ENCODE measurements at regions not wholly inside any gene's neighbourhood (a gene's known extent, or its start where the extent isn't known, plus 50 kb on each side); places are given as distances from the start of the nearest gene placed in this dataset.
"Not testable (repeated sequence)": the region's sequence is repeated elsewhere in the genome, so short reads cannot be mapped to it uniquely, and the experiment has no call there.

DNA sequence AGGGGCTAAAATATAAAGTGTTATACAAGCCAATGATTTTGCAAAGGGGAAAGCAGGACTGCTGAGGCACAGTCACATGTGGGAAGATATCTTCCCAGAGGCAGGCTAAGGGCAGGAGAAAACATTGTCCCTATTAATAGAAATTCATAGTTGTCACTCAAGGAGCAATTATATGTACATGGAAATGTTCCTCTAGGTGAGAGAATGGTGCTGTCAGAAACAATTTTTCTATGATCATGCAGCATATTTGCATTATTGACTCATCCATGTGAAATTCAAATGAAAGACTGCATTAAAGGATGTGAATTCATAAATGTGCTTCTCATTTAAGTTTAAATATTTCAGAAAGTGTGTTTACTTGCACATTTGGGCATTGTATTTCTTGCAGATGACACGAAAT, 775.9 kb upstream of the CDH9 start:
- DNase-seq (ENCODE audit: missing footprints), result no peak
- intact Hi-C loops (cut with DNase I), result no loop called here
- ATAC-seq, result no peak

DNA sequence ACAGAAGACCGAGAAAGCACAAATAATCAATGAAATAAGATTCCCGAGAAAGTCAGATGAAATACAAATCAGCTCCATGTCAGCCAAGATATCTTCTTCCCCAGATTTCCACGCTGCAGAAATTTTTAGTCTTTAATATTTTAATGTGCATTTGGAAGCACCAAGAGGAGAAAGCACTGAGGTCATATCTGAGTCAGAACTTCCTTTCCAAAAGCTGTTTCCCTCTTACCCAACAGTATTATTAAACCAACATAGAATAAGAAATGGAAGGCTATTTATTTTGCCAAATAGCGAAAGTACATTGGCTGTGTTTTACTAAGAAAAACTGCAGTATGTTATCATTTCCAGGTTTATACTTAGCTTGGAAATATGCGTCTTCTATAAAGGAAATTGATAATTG, 772.1 kb upstream of the CDH9 start:
- no peak for DNase-seq (ENCODE audit: missing footprints)
- intact Hi-C loops (cut with DNase I), result no loop called here
- no peak for ATAC-seq

GRCh38 chr5:27797220-27797619, 758.8 kb upstream of the CDH9 start:
- no peak for DNase-seq (ENCODE audit: missing footprints)
- intact Hi-C loops (cut with DNase I), result no loop called here
- no peak for ATAC-seq

- intact Hi-C loops (cut with DNase I), result no loop called here
- DNase-seq (ENCODE audit: missing footprints), result no peak
- no peak for ATAC-seq
Observed at GRCh38 chr5:27788184-27788583, 749.8 kb upstream of the CDH9 start.

GRCh38 chr5:27784317-27784716, 745.9 kb upstream of the CDH9 start:
- ATAC-seq (no peak), DNase-seq (ENCODE audit: missing footprints) (no peak)
- intact Hi-C loops (cut with DNase I), result no loop called here

- intact Hi-C loops (cut with DNase I), result no loop called here
- DNase-seq (ENCODE audit: missing footprints) (no peak), ATAC-seq (no peak)
Observed at GRCh38 chr5:27778121-27778520, 739.7 kb upstream of the CDH9 start.

- no peak for ATAC-seq
- DNase-seq (ENCODE audit: missing footprints), result no peak
- intact Hi-C loops (cut with DNase I), result no loop called here
Observed at GRCh38 chr5:27773636-27774035, 735.2 kb upstream of the CDH9 start.

- ATAC-seq, result no peak
- intact Hi-C loops (cut with DNase I), result no loop called here
- DNase-seq (ENCODE audit: missing footprints), result no peak
Observed at GRCh38 chr5:27773166-27773565, 734.8 kb upstream of the CDH9 start.

- ATAC-seq (no peak), DNase-seq (ENCODE audit: missing footprints) (no peak)
- intact Hi-C loops (cut with DNase I), result no loop called here
Observed at GRCh38 chr5:27769748-27770402, 731.5 kb upstream of the CDH9 start.

GRCh38 chr5:27748847-27749246, 710.5 kb upstream of the CDH9 start:
- DNase-seq (ENCODE audit: missing footprints) (no peak), ATAC-seq (no peak)
- intact Hi-C loops (cut with DNase I), result no loop called here

DNA sequence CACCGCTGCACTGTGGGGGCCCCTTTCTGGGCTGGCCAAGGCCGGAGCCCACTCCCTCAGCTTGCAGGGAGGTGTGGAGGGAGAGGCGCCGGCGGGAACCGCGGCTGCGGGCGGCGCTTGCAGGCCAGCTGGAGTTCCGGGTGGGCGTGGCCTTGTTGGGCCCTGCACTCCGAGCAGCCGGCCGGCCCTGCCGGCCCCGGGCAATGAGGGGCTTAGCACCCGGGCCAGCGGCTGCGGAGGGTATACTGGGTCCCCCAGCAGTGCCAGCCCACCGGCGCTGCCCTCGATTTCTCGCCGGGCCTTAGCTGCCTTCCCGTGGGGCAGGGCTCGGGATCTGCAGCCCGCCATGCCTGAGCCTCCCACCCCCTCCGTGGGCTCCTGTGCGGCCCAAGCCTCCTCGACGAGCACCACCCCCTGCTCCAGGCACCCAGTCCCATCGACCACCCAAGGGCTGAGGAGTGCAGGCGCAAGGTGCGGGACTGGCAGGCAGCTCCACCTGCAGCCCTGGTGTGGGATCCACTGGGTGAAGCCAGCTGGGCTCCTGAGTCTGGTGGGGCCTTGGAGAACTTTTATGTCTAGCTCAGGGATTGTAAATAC, 705.1 kb upstream of the CDH9 start:
- intact Hi-C loops (cut with DNase I); ATAC-seq: not testable (repeated sequence)
- peak; percentile 31 for DNase-seq (ENCODE audit: missing footprints)

GRCh38 chr5:27742805-27743204, 704.4 kb upstream of the CDH9 start:
- intact Hi-C loops (cut with DNase I), result no loop called here
- DNase-seq (ENCODE audit: missing footprints) (no peak), ATAC-seq (no peak)

DNA sequence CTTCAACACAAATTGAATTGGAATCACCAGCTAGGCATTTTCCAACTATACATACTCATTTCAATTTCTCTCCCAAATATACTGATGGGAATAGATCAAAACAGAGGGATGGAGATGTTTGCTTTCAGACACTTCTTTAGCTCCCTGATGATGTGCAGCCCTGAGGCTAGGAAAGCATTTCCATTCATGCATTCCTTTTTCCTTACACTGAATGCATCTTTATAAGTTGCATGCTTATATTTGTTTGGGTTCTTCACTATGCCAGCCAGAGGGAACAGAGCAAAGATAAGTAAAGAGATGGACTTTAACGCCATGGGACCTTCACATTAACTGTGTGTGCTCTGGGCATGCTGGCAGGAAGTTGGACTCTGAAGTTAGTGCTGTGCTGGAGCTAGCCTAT, 696.5 kb upstream of the CDH9 start:
- no peak for ATAC-seq
- intact Hi-C loops (cut with DNase I), result no loop called here
- DNase-seq (ENCODE audit: missing footprints), result no peak

DNA sequence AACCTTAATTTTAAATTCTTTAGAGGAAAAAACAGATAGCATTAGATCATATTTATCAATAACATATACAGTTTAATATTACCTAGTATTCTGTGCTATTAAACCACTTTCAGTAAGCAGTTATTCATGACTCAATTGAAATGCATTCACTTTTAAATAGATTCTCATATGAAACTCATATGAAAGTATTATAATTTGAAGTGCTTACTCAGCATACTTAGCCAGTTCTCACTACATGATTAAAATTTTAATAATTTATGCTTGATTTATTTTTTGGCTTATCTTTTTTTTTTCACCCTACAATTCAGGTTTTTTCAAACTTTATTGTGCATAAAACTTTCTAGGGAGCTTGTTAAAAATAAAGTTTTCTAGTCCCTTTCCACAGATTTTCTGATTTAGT, 694.9 kb upstream of the CDH9 start:
- intact Hi-C loops (cut with DNase I), result no loop called here
- DNase-seq (ENCODE audit: missing footprints), result no peak
- no peak for ATAC-seq

- intact Hi-C loops (cut with DNase I), result no loop called here
- ATAC-seq (no peak), DNase-seq (ENCODE audit: missing footprints) (no peak)
Observed at GRCh38 chr5:27727254-27727653, 688.9 kb upstream of the CDH9 start.

GRCh38 chr5:27722337-27722736, 684.0 kb upstream of the CDH9 start:
- no peak for DNase-seq (ENCODE audit: missing footprints)
- intact Hi-C loops (cut with DNase I), result no loop called here
- no peak for ATAC-seq

GRCh38 chr5:27708534-27708933, 670.1 kb upstream of the CDH9 start:
- intact Hi-C loops (cut with DNase I), result no loop called here
- ATAC-seq (no peak), DNase-seq (ENCODE audit: missing footprints) (no peak)

DNA sequence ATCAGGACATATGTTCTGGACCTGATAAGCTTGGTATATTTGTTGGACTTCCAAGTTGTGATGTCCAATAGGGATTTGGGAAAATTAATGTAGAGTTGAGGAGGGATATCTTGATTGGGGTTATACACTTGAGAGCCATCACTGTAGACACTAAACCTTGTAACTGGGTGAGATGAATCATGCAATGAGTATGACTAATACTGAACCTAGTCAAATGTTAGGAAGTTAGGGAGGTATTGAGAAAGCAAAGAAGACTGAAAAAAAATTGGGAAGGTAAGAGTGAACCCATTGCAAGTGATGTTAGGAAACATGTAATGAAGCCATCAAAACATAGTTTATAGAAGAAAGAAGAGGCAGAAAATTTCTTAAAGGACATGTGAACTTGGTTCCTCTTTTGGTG, 668.4 kb upstream of the CDH9 start:
- ATAC-seq (no peak), DNase-seq (ENCODE audit: missing footprints) (no peak)
- intact Hi-C loops (cut with DNase I), result no loop called here

- ATAC-seq, result no peak
- no peak for DNase-seq (ENCODE audit: missing footprints)
- intact Hi-C loops (cut with DNase I), result no loop called here
Observed at GRCh38 chr5:27705661-27706060, 667.3 kb upstream of the CDH9 start.

DNA sequence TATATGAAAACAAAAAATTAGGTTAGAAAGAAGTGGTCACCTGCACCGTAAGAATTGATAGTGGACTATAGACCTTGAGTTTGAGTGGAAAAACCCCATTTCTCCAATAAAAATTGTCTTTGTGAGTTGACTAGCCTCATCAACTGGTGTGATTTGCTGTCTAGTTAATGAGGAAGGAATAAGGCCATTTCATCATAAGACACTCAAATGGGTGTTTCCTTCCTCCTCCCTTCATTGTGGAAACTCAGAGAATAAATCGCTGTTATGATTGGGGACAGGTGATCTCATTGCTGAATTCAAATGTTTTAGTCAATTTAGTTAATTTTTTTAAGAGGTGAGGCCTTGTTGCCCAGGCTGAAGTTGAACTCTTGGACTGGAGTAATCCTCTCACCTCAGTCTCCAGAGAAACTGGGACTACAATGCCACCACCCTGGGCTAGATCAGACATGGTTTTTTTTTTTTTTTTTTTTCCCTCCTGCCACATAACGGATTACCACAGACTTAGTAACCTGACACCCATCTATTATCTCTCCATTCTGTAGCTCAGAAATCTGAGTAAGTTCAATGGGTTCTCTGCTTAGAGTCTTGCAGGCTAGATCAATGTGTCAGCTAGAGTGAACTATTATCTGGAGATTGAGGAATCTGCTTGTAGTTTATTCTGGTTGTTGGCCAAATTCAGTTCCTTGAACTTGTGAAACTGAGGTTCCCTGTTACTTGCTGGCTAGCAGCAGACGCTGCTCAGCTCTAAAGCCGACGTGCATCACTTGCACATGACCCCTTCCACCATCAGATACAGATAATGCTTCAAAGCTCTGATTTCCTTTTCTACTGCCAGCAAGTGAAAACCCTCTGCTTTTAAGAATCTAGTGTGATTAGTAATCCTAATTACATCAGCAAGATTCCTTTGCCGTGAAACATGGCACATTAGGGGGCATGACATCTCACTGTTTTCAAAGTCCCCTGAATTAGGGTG, 663.8 kb upstream of the CDH9 start:
- DNase-seq (ENCODE audit: missing footprints) (no peak), ATAC-seq (no peak)
- intact Hi-C loops (cut with DNase I), result no loop called here

All from Right ventricle myocardium inferior (tissue), 1 donor.